ENCODE measurements at regions not wholly inside any gene's neighbourhood (a gene's known extent, or its start where the extent isn't known, plus 50 kb on each side); places are given as distances from the start of the nearest gene placed in this dataset.

DNA sequence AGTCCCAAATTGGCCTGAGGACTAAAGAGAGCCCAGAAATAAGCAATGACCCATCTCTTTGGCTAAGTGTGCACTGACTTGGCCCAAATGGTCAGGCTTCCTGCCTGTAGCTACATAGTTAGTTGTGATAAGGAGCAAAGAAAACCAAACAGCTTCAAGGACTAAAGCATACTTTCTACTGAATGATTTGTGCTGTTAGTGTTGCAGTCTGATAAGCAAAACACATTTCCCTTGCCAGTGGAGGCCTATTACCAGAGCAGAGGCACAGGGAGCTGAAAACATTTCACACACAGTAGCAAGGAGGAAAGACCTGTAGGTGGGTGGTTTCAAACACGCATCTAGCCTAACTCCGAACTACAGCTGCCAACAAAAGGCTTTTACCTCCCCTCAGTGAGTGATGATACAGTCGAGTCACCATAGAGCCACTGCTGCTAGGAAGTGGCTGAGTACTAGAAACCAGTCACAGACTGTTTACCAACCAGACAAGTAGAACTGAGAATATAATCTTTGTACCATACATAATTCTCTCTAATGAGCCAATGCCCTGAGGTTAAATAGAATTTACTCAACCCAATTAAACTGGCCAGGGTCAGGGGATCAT, 222.3 kb upstream of the THBS1 start:
- intact Hi-C loops (cut with micrococcal nuclease) = no loop called here
- H3K4me2 ChIP-seq (replicated peaks; ENCODE audit: extremely low read depth, low read length, poor library complexity, severe bottlenecking) = no peak overlapping the region

DNA sequence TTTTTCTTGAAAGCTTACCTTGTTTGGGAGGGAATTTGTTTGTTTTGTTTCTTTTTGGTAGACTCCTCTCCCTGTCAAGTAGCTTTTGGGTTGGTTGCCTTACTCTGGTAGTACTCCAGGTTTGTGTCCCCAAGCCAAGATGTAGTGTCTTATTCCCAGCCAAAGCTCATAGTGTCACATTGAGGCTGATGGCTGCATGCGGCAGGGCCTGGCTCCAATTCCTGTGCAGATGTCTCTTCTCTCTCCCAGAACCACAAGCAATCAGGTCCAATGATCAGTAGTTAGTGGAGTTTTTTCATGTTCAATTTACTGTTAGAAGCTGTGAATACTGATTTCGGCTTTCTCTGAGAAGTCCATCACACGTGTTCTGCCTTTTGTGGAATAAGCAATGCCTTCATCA, 221.1 kb upstream of the THBS1 start:
- Histone ChIP-seq H2AFZ (ENCODE audit: insufficient read depth, low read depth, low read length, poor library complexity, severe bottlenecking) (no peak overlapping the region), H3K9ac (ENCODE audit: insufficient read depth, low read length, poor library complexity, severe bottlenecking) (no peak overlapping the region), H4K20me1 (ENCODE audit: insufficient read depth, low read length) (no peaks in the 10 kb centered on the region), H3K9me3 (replicated peaks in 1 of 2; ENCODE audit: control insufficient read depth in 1 of 2, insufficient read depth in 1 of 2, low read length in 2 of 2) (no peaks in the 10 kb centered on the region), H3K36me3 (replicated peaks in 1 of 2; ENCODE audit: control insufficient read depth in 1 of 2, insufficient read depth in 2 of 2, low read length in 2 of 2) (no peaks in the 10 kb centered on the region), H3K4me1 (ENCODE audit: control insufficient read depth in 1 of 2, insufficient read depth in 2 of 2, low read length in 2 of 2) (peaks cover 6 to 13% of the 10 kb centered on the region in 2 donors), H3K27ac (ENCODE audit: low read depth in 1 of 2, low read length in 2 of 2) (no peak overlapping the region), H3K4me3 (replicated peaks in 1 of 3; ENCODE audit: low read depth in 2 of 3, low read length in 3 of 3) (no peak overlapping the region), H3K4me2 (replicated peaks; ENCODE audit: extremely low read depth, low read length, poor library complexity, severe bottlenecking) (no peak overlapping the region), H3K79me2 (ENCODE audit: insufficient read depth, low read length) (no peaks in the 10 kb centered on the region), H3K27me3 (ENCODE audit: control insufficient read depth in 2 of 2, insufficient read depth in 2 of 2, low read length in 2 of 2) (no peaks in the 10 kb centered on the region)
- intact Hi-C loops (cut with micrococcal nuclease) = no loop called here
- peaks cover 0 to 4% of the 10 kb centered on the region in 2 donors for H3K36me3 Mint-ChIP-seq
- DNase-seq = no peak
- H3K27ac Mint-ChIP-seq = no peak overlapping the region
- H3K4me3 Mint-ChIP-seq = no peak overlapping the region
- TF ChIP-seq, protein P1, sequence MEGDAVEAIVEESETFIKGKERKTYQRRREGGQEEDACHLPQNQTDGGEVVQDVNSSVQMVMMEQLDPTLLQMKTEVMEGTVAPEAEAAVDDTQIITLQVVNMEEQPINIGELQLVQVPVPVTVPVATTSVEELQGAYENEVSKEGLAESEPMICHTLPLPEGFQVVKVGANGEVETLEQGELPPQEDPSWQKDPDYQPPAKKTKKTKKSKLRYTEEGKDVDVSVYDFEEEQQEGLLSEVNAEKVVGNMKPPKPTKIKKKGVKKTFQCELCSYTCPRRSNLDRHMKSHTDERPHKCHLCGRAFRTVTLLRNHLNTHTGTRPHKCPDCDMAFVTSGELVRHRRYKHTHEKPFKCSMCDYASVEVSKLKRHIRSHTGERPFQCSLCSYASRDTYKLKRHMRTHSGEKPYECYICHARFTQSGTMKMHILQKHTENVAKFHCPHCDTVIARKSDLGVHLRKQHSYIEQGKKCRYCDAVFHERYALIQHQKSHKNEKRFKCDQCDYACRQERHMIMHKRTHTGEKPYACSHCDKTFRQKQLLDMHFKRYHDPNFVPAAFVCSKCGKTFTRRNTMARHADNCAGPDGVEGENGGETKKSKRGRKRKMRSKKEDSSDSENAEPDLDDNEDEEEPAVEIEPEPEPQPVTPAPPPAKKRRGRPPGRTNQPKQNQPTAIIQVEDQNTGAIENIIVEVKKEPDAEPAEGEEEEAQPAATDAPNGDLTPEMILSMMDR (IDR thresholded peaks at IDR 0.05) = no peak
- no CpG with 5 or more reads among the region's 3 CpGs for WGBS (ENCODE audit: insufficient coverage)
- peaks cover 0 to 1% (median 0%) of the 10 kb centered on the region in 7 donors for H3K9me3 Mint-ChIP-seq
- peaks cover 1 to 4% (median 2%) of the 10 kb centered on the region in 3 donors for H3K27me3 Mint-ChIP-seq (ENCODE audit: low read depth in 3 of 3)
- peaks cover 20% of the 10 kb centered on the region for H3K4me1 Mint-ChIP-seq

More for the DNA sequence above, 222.3 kb upstream of the THBS1 start:
- no peak overlapping the region for H3K27ac Mint-ChIP-seq
- no peak overlapping the region for H3K4me3 ChIP-seq (replicated peaks in 1 of 3; ENCODE audit: low read depth in 2 of 3, low read length in 3 of 3)
- H3K79me2 ChIP-seq (ENCODE audit: insufficient read depth, low read length) = no peaks in the 10 kb centered on the region
- no peak overlapping the region for H2AFZ ChIP-seq (ENCODE audit: insufficient read depth, low read depth, low read length, poor library complexity, severe bottlenecking)
- peaks cover 0 to 4% of the 10 kb centered on the region in 2 donors for H3K36me3 Mint-ChIP-seq
- no peaks in the 10 kb centered on the region for H4K20me1 ChIP-seq (ENCODE audit: insufficient read depth, low read length)
- no peak overlapping the region for H3K9ac ChIP-seq (ENCODE audit: insufficient read depth, low read length, poor library complexity, severe bottlenecking)
- H3K9me3 ChIP-seq (replicated peaks in 1 of 2; ENCODE audit: control insufficient read depth in 1 of 2, insufficient read depth in 1 of 2, low read length in 2 of 2) = no peaks in the 10 kb centered on the region
- no peak overlapping the region for H3K4me3 Mint-ChIP-seq
- H3K27me3 Mint-ChIP-seq (ENCODE audit: low read depth in 3 of 3) = peaks cover 0 to 4% (median 4%) of the 10 kb centered on the region in 3 donors
- H3K27me3 ChIP-seq (ENCODE audit: control insufficient read depth in 2 of 2, insufficient read depth in 2 of 2, low read length in 2 of 2) = no peaks in the 10 kb centered on the region
- no peaks in the 10 kb centered on the region for H3K36me3 ChIP-seq (replicated peaks in 1 of 2; ENCODE audit: control insufficient read depth in 1 of 2, insufficient read depth in 2 of 2, low read length in 2 of 2)
- TF ChIP-seq, protein P1 (IDR thresholded peaks at IDR 0.05) = no peak
- H3K4me1 ChIP-seq (ENCODE audit: control insufficient read depth in 1 of 2, insufficient read depth in 2 of 2, low read length in 2 of 2) = peaks cover 9 to 20% of the 10 kb centered on the region in 2 donors
- WGBS (ENCODE audit: insufficient coverage) = no CpG with 5 or more reads among the region's 3 CpGs
- no peak for DNase-seq
- peaks cover 19% of the 10 kb centered on the region for H3K4me1 Mint-ChIP-seq
- peaks cover 0 to 1% (median 0%) of the 10 kb centered on the region in 7 donors for H3K9me3 Mint-ChIP-seq
- no peak overlapping the region for H3K27ac ChIP-seq (ENCODE audit: low read depth in 1 of 2, low read length in 2 of 2)
